H1 (cell line): ENCODE measurements at regions not wholly inside any gene's neighbourhood (a gene's known extent, or its start where the extent isn't known, plus 50 kb on each side); places are given as distances from the start of the nearest gene placed in this dataset.

Source experiments
- CTCF ChIA-PET: fragments of 300-600 bp; sonication (Branson Sonifier 250); formaldehyde crosslinking; loops from one replicate; lab custom pipeline; 2021; ENCODE audit not compliant: partially characterized antibody; lab: Charles Lee
- POLR2A ChIA-PET: fragments of 300-600 bp; sonication (Branson Sonifier 250); formaldehyde crosslinking; loops from one replicate; lab custom pipeline; 2021; ENCODE audit warnings: inconsistent platforms; ENCODE audit not compliant: partially characterized antibody; lab: Charles Lee
- DNase-seq, 2 experiments: peaks; one replicate each; pipeline versions ENCODE4 v3.0.0 to v3.0.0-alpha.2; 2010 to 2022; ENCODE audit warnings: low spot score in 2 of 2, low read depth in 1 of 2, mixed read lengths in 1 of 2
- FAIRE-seq: peaks from 2 replicates; lab custom pipeline; 2011; peaks lifted over from hg19 to GRCh38; lab: Jason Lieb, UNC
- H2AFZ ChIP-seq: 2 replicates; pipeline ENCODE4 v1.8.1; 2012; ENCODE audit warnings: low read length, inconsistent platforms
- H2AK5ac ChIP-seq: 2 replicates; pipeline ENCODE4 v1.6.1; 2013; ENCODE audit warnings: low read depth, low read length
- H2BK120ac ChIP-seq: replicated peaks from 2 replicates; pipeline ENCODE3; 2013; ENCODE audit warnings: low read depth, low read length, inconsistent platforms
- H2BK12ac ChIP-seq: 2 replicates; pipeline ENCODE4 v1.6.1; 2013; ENCODE audit warnings: low read depth, low read length
- H2BK15ac ChIP-seq: 2 replicates; pipeline ENCODE4 v1.6.1; 2013; ENCODE audit warnings: low read length
- H2BK20ac ChIP-seq: 2 replicates; pipeline ENCODE4 v1.6.1; 2013; ENCODE audit warnings: low read length
- H2BK5ac ChIP-seq: 2 replicates; pipeline ENCODE4 v1.6.1; 2013; ENCODE audit warnings: low read depth, low read length
- H3K14ac ChIP-seq: 2 replicates; pipeline ENCODE4 v1.6.1; 2013; ENCODE audit warnings: inconsistent platforms; ENCODE audit not compliant: insufficient read length
- H3K18ac ChIP-seq: 2 replicates; pipeline ENCODE4 v1.6.1; 2013; ENCODE audit warnings: low read length; ENCODE audit errors: extremely low read depth
- H3K23ac ChIP-seq: 2 replicates; pipeline ENCODE4 v1.6.1; 2013; ENCODE audit warnings: inconsistent platforms; ENCODE audit not compliant: insufficient read length
- H3K23me2 ChIP-seq: 2 replicates; pipeline ENCODE4 v1.6.1; 2013; ENCODE audit warnings: low read depth, low read length
- H3K27ac ChIP-seq: 2 replicates; pipeline ENCODE4 v1.6.1; 2011; ENCODE audit warnings: low read depth, low read length, inconsistent platforms
- H3K27me3 ChIP-seq, 4 experiments: replicated peaks in 1 of 4; 1 replicate in 1 of 4; 2 replicates in 3 of 4; pipeline versions ENCODE4 v1.6.1 to v1.8.1; 2011 to 2013; ENCODE audit warnings: low read length in 3 of 4, mild to moderate bottlenecking in 3 of 4, inconsistent platforms in 2 of 4, mixed read lengths in 2 of 4, moderate library complexity in 1 of 4; ENCODE audit not compliant: control insufficient read depth in 3 of 4, insufficient read depth in 3 of 4; ENCODE audit errors: extremely low read depth in 1 of 4
- H3K36me3 ChIP-seq, 4 experiments: 2 replicates each; pipeline versions ENCODE4 v1.6.1 to v1.8.1; 2011 to 2013; ENCODE audit warnings: mild to moderate bottlenecking in 4 of 4, low read length in 3 of 4, moderate library complexity in 2 of 4, control low read depth in 1 of 4, inconsistent platforms in 1 of 4; ENCODE audit not compliant: insufficient read depth in 4 of 4, control insufficient read depth in 2 of 4
- H3K4ac ChIP-seq: replicated peaks from 2 replicates; pipeline ENCODE3; 2013; ENCODE audit warnings: low read length, low read depth, mixed read lengths, inconsistent platforms; ENCODE audit not compliant: insufficient read length
- H3K4me1 ChIP-seq, 4 experiments: replicated peaks in 1 of 4; 1 replicate in 1 of 4; 2 replicates in 3 of 4; pipeline versions ENCODE4 v1.6.1 to v1.8.1; 2011 to 2013; ENCODE audit warnings: low read length in 3 of 4, inconsistent platforms in 2 of 4, mixed read lengths in 1 of 4; ENCODE audit not compliant: insufficient read depth in 4 of 4, control insufficient read depth in 3 of 4
- H3K4me2 ChIP-seq, 2 experiments: 2 replicates each; pipeline versions ENCODE4 v1.6.1 to v1.8.1; 2011 to 2013; ENCODE audit warnings: low read depth in 2 of 2, low read length in 2 of 2, control low read depth in 1 of 2, inconsistent platforms in 1 of 2, mild to moderate bottlenecking in 1 of 2; ENCODE audit not compliant: insufficient read depth in 1 of 2
- H3K4me3 ChIP-seq, 4 experiments: fragments of 200-600, 300-600 bp in 1 of 4; sonication (generic), shearing (Covaris generic), sonication (Bioruptor Twin) in 1 of 4; 2 replicates each; pipeline versions ENCODE4 v1.5.1 to v1.8.1; 2011 to 2016; ENCODE audit warnings: low read length in 4 of 4, low read depth in 3 of 4, control low read depth in 2 of 4, inconsistent platforms in 2 of 4, mild to moderate bottlenecking in 2 of 4, mixed read lengths in 1 of 4, moderate library complexity in 1 of 4; ENCODE audit not compliant: insufficient read depth in 2 of 4; ENCODE audit errors: extremely low read depth in 1 of 4
- H3K56ac ChIP-seq: replicated peaks from 2 replicates; pipeline ENCODE3; 2013; ENCODE audit warnings: low read depth, mild to moderate bottlenecking, mixed read lengths, low read length, inconsistent platforms; ENCODE audit not compliant: insufficient read length
- H3K79me1 ChIP-seq: 2 replicates; pipeline ENCODE4 v1.6.1; 2013; ENCODE audit warnings: low read depth, low read length, control low read depth
- H3K79me2 ChIP-seq, 2 experiments: 2 replicates each; pipeline versions ENCODE4 v1.6.1 to v1.8.1; 2012 to 2013; ENCODE audit warnings: low read length in 2 of 2, mild to moderate bottlenecking in 2 of 2, inconsistent platforms in 1 of 2; ENCODE audit not compliant: insufficient read depth in 2 of 2, control insufficient read depth in 1 of 2
- H3K9ac ChIP-seq, 4 experiments: replicated peaks in 1 of 4; 1 replicate in 1 of 4; 2 replicates in 3 of 4; pipeline versions ENCODE4 v1.6.1 to v1.8.1; 2011 to 2013; ENCODE audit warnings: low read depth in 3 of 4, low read length in 3 of 4, control low read depth in 2 of 4, mild to moderate bottlenecking in 2 of 4, moderate library complexity in 2 of 4, inconsistent platforms in 1 of 4; ENCODE audit errors: extremely low read depth in 1 of 4
- H3K9me3 ChIP-seq, 2 experiments: 2 replicates each; pipeline versions ENCODE4 v1.6.1 to v1.8.1; 2012 to 2013; ENCODE audit warnings: mild to moderate bottlenecking in 2 of 2, moderate library complexity in 2 of 2, control low read depth in 1 of 2, inconsistent platforms in 1 of 2, low read depth in 1 of 2, low read length in 1 of 2, mixed read lengths in 1 of 2; ENCODE audit not compliant: insufficient read depth in 2 of 2
- H4K20me1 ChIP-seq, 2 experiments: replicated peaks in 1 of 2; 2 replicates each; pipeline versions ENCODE3 to v1.8.1; 2011 to 2013; ENCODE audit warnings: inconsistent platforms in 2 of 2, low read length in 2 of 2, mild to moderate bottlenecking in 1 of 2; ENCODE audit not compliant: insufficient read depth in 2 of 2, control insufficient read depth in 1 of 2
- H4K5ac ChIP-seq: 2 replicates; pipeline ENCODE4 v1.6.1; 2013; ENCODE audit warnings: low read length, low read depth, mixed read lengths, inconsistent platforms; ENCODE audit not compliant: insufficient read length
- H4K8ac ChIP-seq: 2 replicates; pipeline ENCODE4 v1.8.0; 2013; ENCODE audit warnings: mild to moderate bottlenecking, moderate library complexity, low read length, inconsistent platforms; ENCODE audit not compliant: insufficient read depth; ENCODE audit errors: extremely low read depth
- H4K91ac ChIP-seq: replicated peaks from 2 replicates; pipeline ENCODE3; 2013; ENCODE audit warnings: low read length, mixed read lengths, inconsistent platforms; ENCODE audit not compliant: insufficient read length
- BRCA1 ChIP-seq: IDR thresholded peaks from 2 replicates; pipeline ENCODE4 v1.6.1; 2012; ENCODE audit warnings: low read depth, low read length, improper control_type of control experiment
- CBX8 ChIP-seq: fragments of 300-800, 300-1000 bp; sonication (generic); IDR thresholded peaks from 2 replicates; pipeline ENCODE4 v1.7.1; 2016; ENCODE audit warnings: low read depth, low read length, borderline replicate concordance
- EP300 ChIP-seq, 2 experiments: IDR thresholded peaks; 1 replicate in 1 of 2; 2 replicates in 1 of 2; pipeline ENCODE4 v1.6.1; 2011 to 2012; ENCODE audit warnings: low read depth in 2 of 2, low read length in 2 of 2, mild to moderate bottlenecking in 2 of 2, borderline replicate concordance in 1 of 2, inconsistent platforms in 1 of 2, moderate library complexity in 1 of 2
- HDAC2 ChIP-seq, 2 experiments: fragments of 300-600 bp in 1 of 2; sonication (generic) in 1 of 2; IDR thresholded peaks; 2 replicates each; pipeline ENCODE4 v1.6.1; 2011 to 2012; ENCODE audit warnings: low read depth in 2 of 2, low read length in 2 of 2, mild to moderate bottlenecking in 2 of 2, moderate library complexity in 2 of 2, borderline replicate concordance in 1 of 2, inconsistent platforms in 1 of 2
- JUN ChIP-seq: IDR thresholded peaks from 2 replicates; pipeline ENCODE4 v1.6.1; 2011; ENCODE audit warnings: low read depth, mild to moderate bottlenecking, improper control_type of control experiment, low read length
- KDM1A ChIP-seq: fragments of 200-600, 300-600 bp; sonication (generic); IDR thresholded peaks from 2 replicates; pipeline ENCODE4 v1.7.1; 2016; ENCODE audit warnings: mild to moderate bottlenecking, low read length, borderline replicate concordance
- RNF2 ChIP-seq: fragments of 200-900, 300-1000 bp; sonication (generic); IDR thresholded peaks from 2 replicates; pipeline ENCODE4 v1.7.1; 2016; ENCODE audit warnings: borderline replicate concordance, low read depth, mild to moderate bottlenecking, antibody characterized with exemption, low read length; ENCODE audit not compliant: poor library complexity, severe bottlenecking; ENCODE audit errors: missing control alignments
- SP4 ChIP-seq: IDR thresholded peaks from 2 replicates; pipeline ENCODE4 v1.6.1; 2012; ENCODE audit warnings: low read length, inconsistent platforms
- SUZ12 ChIP-seq: fragments of 200-600 bp; sonication (generic); IDR thresholded peaks from 2 replicates; pipeline ENCODE4 v1.6.1; 2012; ENCODE audit warnings: mild to moderate bottlenecking, inconsistent platforms, low read length, moderate library complexity, mixed read lengths
- TAF1 ChIP-seq: IDR thresholded peaks from 2 replicates; pipeline ENCODE4 v1.6.1; 2011; ENCODE audit warnings: mild to moderate bottlenecking, low read depth, low read length
- WGBS, 2 experiments: shearing (Covaris generic) in 1 of 2; methylation state at CpG; one replicate each; pipeline versions ENCODE4 v1.1.6 to v1.1.7; 2013 to 2015; ENCODE audit warnings: low lambda C conversion rate in 2 of 2, mixed read lengths in 2 of 2, inconsistent platforms in 1 of 2, low coverage in 1 of 2, missing lambda C conversion rate in 1 of 2; ENCODE audit not compliant: insufficient replicate concordance in 2 of 2, insufficient coverage in 1 of 2, insufficient read length in 1 of 2; ENCODE audit errors: extremely low coverage in 1 of 2, missing lambda C conversion rate in 1 of 2; 5-methylcytosine and 5-hydroxymethylcytosine counted together

DNA sequence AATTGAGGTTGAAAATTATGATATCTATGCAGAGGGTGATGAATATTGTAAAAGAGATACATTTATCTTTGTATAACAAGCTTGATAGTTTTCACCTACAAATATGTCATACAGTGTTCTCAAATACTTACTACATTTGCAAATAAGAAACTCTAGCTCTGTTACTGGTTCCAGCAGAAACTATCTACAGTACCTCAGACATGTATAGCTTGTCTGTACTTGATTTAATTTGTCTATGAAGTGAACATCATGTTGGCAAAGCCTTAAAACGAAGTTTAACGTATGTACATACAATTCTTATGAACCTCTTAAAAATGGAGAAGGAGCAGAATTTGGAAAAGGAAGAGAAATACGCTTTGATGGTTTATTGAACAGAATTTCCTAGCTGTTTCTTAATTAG, 201.4 kb upstream of the MARCKS start:
- TF ChIP-seq SP4 (no peak), TAF1 (no peak), CBX8 (no peak), BRCA1 (no peak), KDM1A (no peak), EP300 (IDR thresholded peaks at IDR 0.05; ENCODE audit: borderline replicate concordance in 1 of 2, low read depth in 2 of 2, low read length in 2 of 2) (no peak), HDAC2 (IDR thresholded peaks at IDR 0.05; ENCODE audit: borderline replicate concordance in 1 of 2, low read depth in 2 of 2, low read length in 2 of 2) (no peak), SUZ12 (no peak), JUN (no peak), RNF2 (no peak)
- H3K23me2 ChIP-seq: no peaks in the 10 kb centered on the region; the same call in 1 of the 2 replicates
- H4K8ac ChIP-seq: no peak overlapping the region
- H3K9ac ChIP-seq: no peak overlapping the region
- WGBS, 2 experiments: 86% methylated on average over 3 of the region's 3 CpGs; no CpG with 5 or more reads in 1 of the 2 experiments
- no peak overlapping the region for H3K18ac ChIP-seq
- H3K36me3 ChIP-seq: no peaks in the 10 kb centered on the region
- H3K4me2 ChIP-seq: no peak overlapping the region
- DNase-seq: no peak
- H2BK12ac ChIP-seq: no peak overlapping the region
- no peak overlapping the region for H3K14ac ChIP-seq
- no peak overlapping the region for H2AK5ac ChIP-seq
- no peaks in the 10 kb centered on the region for H3K9me3 ChIP-seq
- no peak overlapping the region for H3K4ac ChIP-seq
- CTCF ChIA-PET: interaction anchor here (0.6 to 1.1 kb wide), 4 partner anchors 25 to 195 kb away, joined by 3 to 4 read pairs (median 3); no protein-coding TSS in a partner anchor
- H3K4me1 ChIP-seq: peaks cover 0 to 2% (median 0%) of the 10 kb centered on the region in 4 experiments; a peak in 1 of 7 replicates
- H3K4me3 ChIP-seq: no peak overlapping the region
- no peak overlapping the region for H4K91ac ChIP-seq
- no peak overlapping the region for H2BK120ac ChIP-seq
- H4K20me1 ChIP-seq: no peaks in the 10 kb centered on the region
- no peak overlapping the region for H3K27ac ChIP-seq
- no peaks in the 10 kb centered on the region for H3K79me2 ChIP-seq
- no peak overlapping the region for H3K56ac ChIP-seq
- H3K79me1 ChIP-seq: no peaks in the 10 kb centered on the region
- no peak overlapping the region for H2AFZ ChIP-seq
- H2BK15ac ChIP-seq: no peak overlapping the region
- H2BK5ac ChIP-seq: no peak overlapping the region
- POLR2A ChIA-PET: no interaction called here
- H2BK20ac ChIP-seq: no peak overlapping the region
- no peak overlapping the region for H4K5ac ChIP-seq
- FAIRE-seq: no peak
- H3K23ac ChIP-seq: no peak overlapping the region
- no peaks in the 10 kb centered on the region for H3K27me3 ChIP-seq
